Lung (tissue), 11 donors: ENCODE measurements at regions not wholly inside any gene's neighbourhood (a gene's known extent, or its start where the extent isn't known, plus 50 kb on each side); places are given as distances from the start of the nearest gene placed in this dataset.

Experiments used
- ATAC-seq: fragments of 200-7000 bp; cut with Tn5 transposase; one replicate; pipeline ENCODE4 v1.9.1; 2020; ENCODE audit warnings: moderate number of reproducible peaks; ENCODE audit not compliant: insufficient read depth, low FRiP score
- DNase-seq, 3 donors: peaks; one replicate each; pipeline ENCODE4 v3.0.0-alpha.2; 2013 to 2017
- H3K27ac ChIP-seq, 2 donors: one replicate each; pipeline ENCODE4 v1.5.1; 2013; ENCODE audit warnings: mild to moderate bottlenecking in 2 of 2, moderate library complexity in 2 of 2, control low read depth in 1 of 2, inconsistent platforms in 1 of 2, low read depth in 1 of 2, low read length in 1 of 2
- H3K27me3 ChIP-seq, 3 donors: one replicate each; pipeline ENCODE4 v1.5.1; 2013; ENCODE audit warnings: low read length in 2 of 3; ENCODE audit not compliant: control insufficient read depth in 3 of 3, insufficient read depth in 3 of 3
- H3K36me3 ChIP-seq, 4 donors: one replicate each; pipeline ENCODE4 v1.5.1; 2013; ENCODE audit warnings: low read length in 4 of 4, mild to moderate bottlenecking in 1 of 4, moderate library complexity in 1 of 4; ENCODE audit not compliant: control insufficient read depth in 4 of 4, insufficient read depth in 4 of 4
- H3K4me1 ChIP-seq, 5 donors: one replicate each; pipeline ENCODE4 v1.5.1; 2013; ENCODE audit warnings: low read length in 5 of 5, mild to moderate bottlenecking in 2 of 5, moderate library complexity in 1 of 5; ENCODE audit not compliant: control insufficient read depth in 5 of 5, insufficient read depth in 5 of 5
- H3K4me3 ChIP-seq: one replicate; pipeline ENCODE4 v1.5.1; 2013; ENCODE audit warnings: mild to moderate bottlenecking, control low read depth, moderate library complexity
- H3K9ac ChIP-seq, 2 donors: one replicate each; pipeline ENCODE4 v1.5.1; 2013; ENCODE audit warnings: low read length in 2 of 2, control low read depth in 1 of 2; ENCODE audit not compliant: insufficient read depth in 1 of 2
- H3K9me3 ChIP-seq, 4 donors: one replicate each; pipeline ENCODE4 v1.5.1; 2013; ENCODE audit warnings: low read length in 3 of 4, mild to moderate bottlenecking in 1 of 4, moderate library complexity in 1 of 4; ENCODE audit not compliant: control insufficient read depth in 4 of 4, insufficient read depth in 3 of 4
- CTCF ChIP-seq: IDR thresholded peaks from 2 replicates; pipeline ENCODE4 v1.5.1; 2012; ENCODE audit warnings: mild to moderate bottlenecking; ENCODE audit errors: control extremely low read depth, extremely low read depth
- WGBS, 2 donors: extraction: QIAGEN DNeasy Blood & Tissue Kit; methylation state at CpG; one replicate each; pipeline ENCODE4 v1.1.7; 2013; 5-methylcytosine and 5-hydroxymethylcytosine counted together
- donor health status: control.
- donor health status: control.
- donor health status: Bipolar disorder and iron deficiency.
- donor health status: healthy.
- donor health status: DM: yes; HTN: yes; CAD: no.

- Histone ChIP-seq H3K27ac (no peak overlapping the region), H3K27me3 (no peaks in the 10 kb centered on the region), H3K4me1 (no peaks in the 10 kb centered on the region), H3K9ac (no peak overlapping the region), H3K9me3 (peaks cover 0 to 2% (median 0%) of the 10 kb centered on the region in 4 donors), H3K36me3 (no peaks in the 10 kb centered on the region), H3K4me3 (no peak overlapping the region)
- TF ChIP-seq CTCF = no peak
- DNase-seq (peak; percentile 46 to 65 (median 49)), ATAC-seq (no peak)
- WGBS, 2 donors = 66 to 85% methylated on average over 3 of the region's 3 CpGs
Measured at GRCh38 chr2:66824926-66825325, 390.0 kb downstream of the MEIS1 start.

GRCh38 chr2:66827851-66828250 is 392.9 kb downstream of the MEIS1 start:
- H3K9me3 ChIP-seq = peaks cover 0 to 2% (median 0%) of the 10 kb centered on the region in 4 donors
- no peak overlapping the region for H3K27ac ChIP-seq
- no peaks in the 10 kb centered on the region for H3K27me3 ChIP-seq
- no peak for TF ChIP-seq CTCF
- no peak for ATAC-seq
- peaks cover 0 to 25% (median 0%) of the 10 kb centered on the region in 5 donors for H3K4me1 ChIP-seq
- no peaks in the 10 kb centered on the region for H3K36me3 ChIP-seq
- WGBS, 2 donors = 80 to 82% methylated on average over 4 of the region's 4 CpGs
- H3K4me3 ChIP-seq = no peak overlapping the region
- DNase-seq = no peak
- H3K9ac ChIP-seq = no peak overlapping the region

GRCh38 chr2:66828876-66829275 is 394.0 kb downstream of the MEIS1 start:
- DNase-seq = no peak
- no peak for ATAC-seq
- 76 to 91% methylated on average over 3 of the region's 3 CpGs for WGBS, 2 donors
- H3K9ac ChIP-seq = no peak overlapping the region
- no peaks in the 10 kb centered on the region for H3K36me3 ChIP-seq
- peaks cover 0 to 35% (median 8%) of the 10 kb centered on the region in 5 donors for H3K4me1 ChIP-seq
- peaks cover 0 to 2% (median 0%) of the 10 kb centered on the region in 4 donors for H3K9me3 ChIP-seq
- H3K4me3 ChIP-seq = no peak overlapping the region
- TF ChIP-seq CTCF = no peak
- no peaks in the 10 kb centered on the region for H3K27me3 ChIP-seq
- no peak overlapping the region for H3K27ac ChIP-seq

- Histone ChIP-seq H3K9ac (no peak overlapping the region), H3K4me1 (peaks cover 0 to 40% (median 9%) of the 10 kb centered on the region in 5 donors), H3K27me3 (no peaks in the 10 kb centered on the region), H3K27ac (no peak overlapping the region), H3K9me3 (peaks cover 0 to 2% (median 0%) of the 10 kb centered on the region in 4 donors), H3K36me3 (no peaks in the 10 kb centered on the region), H3K4me3 (no peak overlapping the region)
- 65 to 83% methylated on average over 3 of the region's 3 CpGs for WGBS, 2 donors
- no peak for TF ChIP-seq CTCF
- DNase-seq = peak; percentile 82 to 92 (median 88)
- ATAC-seq = no peak
Measured at GRCh38 chr2:66830881-66831280, 396.0 kb downstream of the MEIS1 start.
